RWPE2 (cell line): ENCODE measurements at regions not wholly inside any gene's neighbourhood (a gene's known extent, or its start where the extent isn't known, plus 50 kb on each side); places are given as distances from the start of the nearest gene placed in this dataset.
A peak's percentile ranks its signal among the peaks of the same experiment; 100 is the strongest.

Experiments
- ATAC-seq: fragments of 200-7000 bp; cut with Tn5 transposase; 3 replicates; pipeline ENCODE4 v1.9.1; 2021; ENCODE audit warnings: low read depth
- DNase-seq: peaks from one replicate; pipeline ENCODE4 v3.0.0-alpha.2; 2020; ENCODE audit warnings: low spot score
- H3K27ac ChIP-seq: fragments of 450-650 bp; 2 replicates; pipeline ENCODE4 v1.5.1; 2017; ENCODE audit warnings: mild to moderate bottlenecking; ENCODE audit not compliant: poor library complexity, severe bottlenecking
- H3K27me3 ChIP-seq: fragments of 250-450 bp; sonication (Bioruptor Pico); 2 replicates; pipeline ENCODE4 v1.5.1; 2021; ENCODE audit warnings: mild to moderate bottlenecking, moderate library complexity; ENCODE audit not compliant: insufficient read depth, poor library complexity, severe bottlenecking
- H3K36me3 ChIP-seq: fragments of 250-450 bp; sonication (Bioruptor Pico); 2 replicates; pipeline ENCODE4 v1.5.1; 2020; ENCODE audit warnings: low read depth, mild to moderate bottlenecking, moderate library complexity
- H3K4me1 ChIP-seq: fragments of 250-450 bp; sonication (Bioruptor Pico); 2 replicates; pipeline ENCODE4 v1.5.1; 2021; ENCODE audit warnings: mild to moderate bottlenecking, moderate library complexity; ENCODE audit not compliant: insufficient read depth, poor library complexity, severe bottlenecking
- H3K4me3 ChIP-seq: fragments of 250-450 bp; sonication (Bioruptor Pico); 2 replicates; pipeline ENCODE4 v1.5.1; 2021; ENCODE audit warnings: mild to moderate bottlenecking, moderate library complexity; ENCODE audit not compliant: severe bottlenecking
- H3K9me3 ChIP-seq: fragments of 250-450 bp; sonication (Bioruptor Pico); 2 replicates; pipeline ENCODE4 v1.5.1; 2021; ENCODE audit warnings: mild to moderate bottlenecking, moderate library complexity; ENCODE audit not compliant: severe bottlenecking
- TF ChIP-seq, protein P1 (sequence below): fragments of 450-650 bp; IDR thresholded peaks from one replicate; pipeline ENCODE4 v1.5.1; 2017; ENCODE audit warnings: mild to moderate bottlenecking, moderate library complexity; ENCODE audit not compliant: poor library complexity, severe bottlenecking

DNA sequence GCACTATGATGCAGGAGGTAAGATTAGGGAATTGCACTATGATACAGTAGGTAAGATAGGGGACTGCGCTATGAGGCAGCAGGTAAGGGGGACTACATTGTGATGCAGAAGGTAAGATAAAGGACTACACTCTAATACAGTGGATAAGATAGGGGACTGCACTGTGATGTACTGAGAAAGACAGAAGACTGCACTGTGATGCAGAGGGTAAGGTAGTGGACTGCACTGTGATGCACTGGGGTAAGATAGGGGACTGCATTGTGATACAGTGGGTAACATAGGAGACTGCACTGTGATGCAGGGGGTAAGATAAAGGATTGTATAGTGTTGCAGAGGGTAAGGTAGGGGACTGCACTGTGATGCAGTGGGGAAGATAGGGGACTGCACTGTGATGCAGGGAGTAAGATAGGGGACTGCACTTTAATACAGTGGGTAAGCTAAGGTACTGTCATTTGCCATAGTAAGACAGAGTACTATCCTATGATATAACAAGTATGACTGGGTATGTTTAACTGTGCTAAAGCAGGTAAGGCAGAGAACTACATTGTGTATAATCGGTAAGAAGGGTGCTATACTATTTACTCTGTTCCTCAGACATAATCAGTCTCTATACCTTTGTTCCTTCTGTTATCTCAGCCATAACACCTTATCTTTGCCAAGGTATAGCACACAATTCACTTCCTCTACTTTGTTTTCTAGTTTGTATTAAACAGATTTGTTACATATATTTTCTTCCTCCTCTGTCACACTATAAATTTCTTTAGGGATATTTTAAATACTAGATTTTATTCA is 208.5 kb downstream of the BARHL2 start:
- peak; percentile 41; the same call in 2 of the 3 replicates for ATAC-seq
- TF ChIP-seq, protein P1, sequence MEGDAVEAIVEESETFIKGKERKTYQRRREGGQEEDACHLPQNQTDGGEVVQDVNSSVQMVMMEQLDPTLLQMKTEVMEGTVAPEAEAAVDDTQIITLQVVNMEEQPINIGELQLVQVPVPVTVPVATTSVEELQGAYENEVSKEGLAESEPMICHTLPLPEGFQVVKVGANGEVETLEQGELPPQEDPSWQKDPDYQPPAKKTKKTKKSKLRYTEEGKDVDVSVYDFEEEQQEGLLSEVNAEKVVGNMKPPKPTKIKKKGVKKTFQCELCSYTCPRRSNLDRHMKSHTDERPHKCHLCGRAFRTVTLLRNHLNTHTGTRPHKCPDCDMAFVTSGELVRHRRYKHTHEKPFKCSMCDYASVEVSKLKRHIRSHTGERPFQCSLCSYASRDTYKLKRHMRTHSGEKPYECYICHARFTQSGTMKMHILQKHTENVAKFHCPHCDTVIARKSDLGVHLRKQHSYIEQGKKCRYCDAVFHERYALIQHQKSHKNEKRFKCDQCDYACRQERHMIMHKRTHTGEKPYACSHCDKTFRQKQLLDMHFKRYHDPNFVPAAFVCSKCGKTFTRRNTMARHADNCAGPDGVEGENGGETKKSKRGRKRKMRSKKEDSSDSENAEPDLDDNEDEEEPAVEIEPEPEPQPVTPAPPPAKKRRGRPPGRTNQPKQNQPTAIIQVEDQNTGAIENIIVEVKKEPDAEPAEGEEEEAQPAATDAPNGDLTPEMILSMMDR: no peak
- DNase-seq: no peak

DNA sequence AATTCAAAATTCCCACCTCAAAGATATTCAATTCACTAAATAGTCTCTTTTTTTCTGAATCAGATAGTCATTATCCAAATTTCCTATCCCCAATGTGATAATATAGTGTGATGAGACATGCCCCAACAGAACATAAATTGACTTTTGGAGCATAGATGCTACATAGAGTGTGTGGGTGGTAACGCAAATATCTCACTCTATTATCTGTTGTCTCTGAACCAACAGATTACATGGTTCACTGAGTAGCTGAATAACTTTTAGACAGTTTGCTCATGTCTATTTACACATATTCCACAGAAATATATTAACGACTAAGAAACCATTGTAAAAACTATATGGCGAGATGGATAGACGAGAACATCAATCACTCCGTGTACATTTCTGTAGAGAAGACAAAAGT is 209.9 kb downstream of the BARHL2 start:
- H3K9me3 ChIP-seq: no peaks in the 10 kb centered on the region

More for the DNA sequence above, 208.5 kb downstream of the BARHL2 start:
- Histone ChIP-seq H3K27ac (no peak overlapping the region), H3K4me1 (peaks cover 11% of the 10 kb centered on the region), H3K4me3 (no peak overlapping the region), H3K36me3 (no peaks in the 10 kb centered on the region), H3K9me3 (no peaks in the 10 kb centered on the region), H3K27me3 (peaks cover 3% of the 10 kb centered on the region)

DNA sequence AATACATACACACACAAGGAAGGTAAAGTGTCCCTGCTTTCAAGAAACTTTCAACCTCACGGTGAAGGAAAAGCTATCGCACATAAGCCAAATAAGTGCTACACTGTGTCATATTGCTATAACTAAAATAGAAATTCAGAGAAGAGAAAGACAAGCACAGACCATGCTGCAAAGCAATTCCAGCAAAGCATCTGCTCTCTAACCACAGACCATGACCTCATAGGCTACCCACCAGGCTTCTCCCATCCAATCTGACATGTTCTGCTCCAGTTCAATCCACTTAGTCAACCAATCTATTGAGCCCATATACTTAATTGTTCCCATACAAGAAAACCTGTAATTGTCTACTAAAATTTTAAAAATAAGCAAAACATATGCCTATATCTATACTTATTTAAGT is 211.3 kb downstream of the BARHL2 start:
- Histone ChIP-seq H3K27me3 (peaks cover 3% of the 10 kb centered on the region), H3K27ac (no peak overlapping the region), H3K4me1 (no peaks in the 10 kb centered on the region), H3K36me3 (no peaks in the 10 kb centered on the region), H3K9me3 (no peaks in the 10 kb centered on the region), H3K4me3 (no peak overlapping the region)
- no peak for ATAC-seq
- DNase-seq: no peak
- TF ChIP-seq, protein P1: no peak

More for the DNA sequence above, 209.9 kb downstream of the BARHL2 start:
- no peak overlapping the region for H3K4me3 ChIP-seq
- H3K4me1 ChIP-seq: peaks cover 6% of the 10 kb centered on the region
- no peak for DNase-seq
- no peaks in the 10 kb centered on the region for H3K36me3 ChIP-seq
- H3K27ac ChIP-seq: no peak overlapping the region
- no peak for ATAC-seq
- TF ChIP-seq, protein P1: no peak
- H3K27me3 ChIP-seq: peaks cover 3% of the 10 kb centered on the region

DNA sequence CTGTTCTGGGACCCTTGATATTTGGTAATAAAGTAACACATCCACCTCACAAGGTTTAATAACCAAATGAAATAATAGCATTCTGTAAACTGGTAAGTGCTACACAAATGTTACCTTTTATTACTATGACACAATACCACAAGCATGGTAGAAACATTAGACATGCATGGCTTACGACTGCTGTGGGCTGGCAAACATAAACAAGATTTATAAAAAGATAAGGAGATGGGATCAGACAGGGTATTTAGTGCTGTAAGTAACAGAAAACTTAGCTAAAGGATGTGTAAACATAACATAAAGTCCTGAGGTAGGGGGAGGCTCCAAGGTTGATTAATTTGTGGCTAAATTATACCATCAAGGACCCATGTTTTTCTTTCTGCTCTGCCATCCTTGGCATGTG is 212.6 kb downstream of the BARHL2 start:
- ATAC-seq: no peak

More for the DNA sequence above, 212.6 kb downstream of the BARHL2 start:
- TF ChIP-seq, protein P1: no peak
- no peak for DNase-seq
- Histone ChIP-seq H3K4me3 (no peak overlapping the region), H3K36me3 (no peaks in the 10 kb centered on the region), H3K27ac (no peak overlapping the region), H3K9me3 (no peaks in the 10 kb centered on the region), H3K27me3 (peaks cover 3% of the 10 kb centered on the region), H3K4me1 (no peaks in the 10 kb centered on the region)
